ENCODE measurements at regions not wholly inside any gene's neighbourhood (a gene's known extent, or its start where the extent isn't known, plus 50 kb on each side); places are given as distances from the start of the nearest gene placed in this dataset.
"Not testable (repeated sequence)": the region's sequence is repeated elsewhere in the genome, so short reads cannot be mapped to it uniquely, and the experiment has no call there.

GRCh38 chr20:53668992-53669391 lies 75.4 kb upstream of the ZNF217 start:
- Histone ChIP-seq H3K4me3 (no peak overlapping the region), H3K36me3 (no peaks in the 10 kb centered on the region), H3K9me3 (no peaks in the 10 kb centered on the region), H3K4me1 (no peaks in the 10 kb centered on the region), H3K27ac (no peak overlapping the region), H3K27me3 (no peaks in the 10 kb centered on the region)
- TF ChIP-seq POLR2A (IDR thresholded peaks at IDR 0.05) (no peak), CTCF (IDR thresholded peaks at IDR 0.05) (no peak), EP300 (IDR thresholded peaks at IDR 0.05) (no peak)
- DNase-seq (ENCODE audit: low spot score in 2 of 2): no peak
- 86 to 88% methylated on average over 9 of the region's 9 CpGs for WGBS, 2 donors

- TF ChIP-seq POLR2A (IDR thresholded peaks at IDR 0.05) (no peak), CTCF (IDR thresholded peaks at IDR 0.05) (no peak), EP300 (IDR thresholded peaks at IDR 0.05) (no peak)
- H3K27me3 ChIP-seq: no peaks in the 10 kb centered on the region
- H3K27ac ChIP-seq: no peak overlapping the region
- peaks cover 0 to 12% (median 6%) of the 10 kb centered on the region in 4 donors for H3K4me1 ChIP-seq
- no peaks in the 10 kb centered on the region for H3K9me3 ChIP-seq
- no peak for DNase-seq (ENCODE audit: low spot score in 2 of 2)
- H3K4me3 ChIP-seq: no peak overlapping the region
- WGBS, 2 donors: 96 to 98% methylated on average over 6 of the region's 6 CpGs
- no peaks in the 10 kb centered on the region for H3K36me3 ChIP-seq
These were observed 72.5 kb upstream of the ZNF217 start for GRCh38 chr20:53666144-53666543.

- Histone ChIP-seq H3K27me3 (no peaks in the 10 kb centered on the region), H3K9me3 (no peaks in the 10 kb centered on the region), H3K4me3 (no peak overlapping the region), H3K4me1 (peaks cover 0 to 25% (median 15%) of the 10 kb centered on the region in 4 donors), H3K36me3 (no peaks in the 10 kb centered on the region), H3K27ac (no peak overlapping the region)
- no peak for TF ChIP-seq EP300 (IDR thresholded peaks at IDR 0.05)
- TF ChIP-seq CTCF (IDR thresholded peaks at IDR 0.05): no peak
- TF ChIP-seq POLR2A (IDR thresholded peaks at IDR 0.05): no peak
- 85 to 87% methylated on average over 4 of the region's 4 CpGs for WGBS, 2 donors
- no peak for DNase-seq (ENCODE audit: low spot score in 2 of 2)
These were observed 70.5 kb upstream of the ZNF217 start for GRCh38 chr20:53664121-53664520.

- H3K27ac ChIP-seq; H3K36me3 ChIP-seq; H3K9me3 ChIP-seq; H3K4me3 ChIP-seq; H3K27me3 ChIP-seq; DNase-seq (ENCODE audit: low spot score in 2 of 2): not testable (repeated sequence)
- H3K4me1 ChIP-seq: peaks cover 0 to 30% (median 15%) of the 10 kb centered on the region in 4 donors
- WGBS, 2 donors: 90 to 98% methylated on average over 5 of the region's 5 CpGs
These were observed 69.9 kb upstream of the ZNF217 start for GRCh38 chr20:53663521-53663920.

GRCh38 chr20:53662595-53662994 lies 69.0 kb upstream of the ZNF217 start:
- Histone ChIP-seq H3K36me3 (no peaks in the 10 kb centered on the region), H3K4me3 (no peak overlapping the region), H3K27ac (no peak overlapping the region), H3K27me3 (no peaks in the 10 kb centered on the region), H3K4me1 (peaks cover 0 to 40% (median 18%) of the 10 kb centered on the region in 4 donors), H3K9me3 (no peaks in the 10 kb centered on the region)
- WGBS, 2 donors: 70 to 78% methylated on average over 3 of the region's 3 CpGs
- no peak for DNase-seq (ENCODE audit: low spot score in 2 of 2)
- no peak for TF ChIP-seq CTCF (IDR thresholded peaks at IDR 0.05)
- no peak for TF ChIP-seq POLR2A (IDR thresholded peaks at IDR 0.05)
- TF ChIP-seq EP300 (IDR thresholded peaks at IDR 0.05): no peak

- DNase-seq (ENCODE audit: low spot score in 2 of 2): no peak
- TF ChIP-seq POLR2A (IDR thresholded peaks at IDR 0.05) (no peak), CTCF (IDR thresholded peaks at IDR 0.05) (no peak), EP300 (IDR thresholded peaks at IDR 0.05) (no peak)
- 37 to 56% methylated on average over 6 of the region's 6 CpGs for whole genome bisulfite sequencing, 2 donors
- Histone ChIP-seq H3K4me1 (peaks cover 0 to 56% (median 33%) of the 10 kb centered on the region in 4 donors), H3K27ac (peak overlapping the region; percentile 61 to 86 (median 72)), H3K4me3 (no peak overlapping the region), H3K9me3 (no peaks in the 10 kb centered on the region), H3K36me3 (no peaks in the 10 kb centered on the region), H3K27me3 (no peaks in the 10 kb centered on the region)
These were observed 67.3 kb upstream of the ZNF217 start for GRCh38 chr20:53660947-53661381.
